ENCODE measurements at regions not wholly inside any gene's neighbourhood (a gene's known extent, or its start where the extent isn't known, plus 50 kb on each side); places are given as distances from the start of the nearest gene placed in this dataset.

DNA sequence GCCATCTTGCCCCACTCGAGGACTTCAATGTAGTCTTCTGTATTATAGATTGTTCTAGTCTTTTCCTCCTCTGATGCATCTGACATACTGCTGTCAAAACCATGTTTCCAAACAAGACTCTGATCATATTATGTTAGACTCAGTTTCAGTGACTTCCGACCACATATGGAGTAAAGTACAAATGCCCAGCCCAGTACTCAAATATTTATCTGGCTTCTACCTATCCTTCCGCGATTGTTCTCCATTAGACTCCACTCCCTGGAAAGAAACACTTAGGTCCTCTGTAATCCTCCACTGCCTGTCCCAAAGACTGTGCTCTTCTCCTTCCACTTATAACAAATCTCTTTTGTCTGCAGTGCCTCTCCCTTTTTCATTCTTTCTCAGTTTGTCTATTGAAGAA, 439.5 kb downstream of the EFNB2 start:
- no peaks in the 10 kb centered on the region for H3K79me1 ChIP-seq (ENCODE audit: low read depth in 1 of 2, low read length in 2 of 2)
- in situ Hi-C loops (cut with MboI; ENCODE audit: low sequenced_read_pairs): loop anchor here (25.0 kb wide), 1 partner anchor 416 kb away; no protein-coding TSS in a partner anchor
- H3K36me3 ChIP-seq (ENCODE audit: control insufficient read depth, insufficient read depth, low read length): no peaks in the 10 kb centered on the region
- DNase-seq: no peak
- POLR2A ChIA-PET (ENCODE audit: unreplicated experiment): no interaction called here
- CTCF ChIA-PET: no interaction called here
- H4K20me1 ChIP-seq (ENCODE audit: insufficient read depth, low read length): no peaks in the 10 kb centered on the region
- H4K91ac ChIP-seq (ENCODE audit: insufficient read depth, low read depth, low read length): no peak overlapping the region
- TF ChIP-seq CHD1 (IDR thresholded peaks at IDR 0.05; ENCODE audit: low read depth, low read length) (no peak), MXI1 (IDR thresholded peaks at IDR 0.05; ENCODE audit: borderline replicate concordance, low read depth, low read length) (no peak), NFE2L2 (IDR thresholded peaks at IDR 0.05; ENCODE audit: low read depth, low read length) (no peak), RCOR1 (IDR thresholded peaks at IDR 0.05; ENCODE audit: insufficient replicate concordance, low read length) (no peak), RAD21 (IDR thresholded peaks at IDR 0.05; ENCODE audit: low read length) (no peak), BHLHE40 (IDR thresholded peaks at IDR 0.05; ENCODE audit: low read depth, low read length) (no peak), SMC3 (IDR thresholded peaks at IDR 0.05; ENCODE audit: low read depth, low read length) (no peak), RFX5 (IDR thresholded peaks at IDR 0.05; ENCODE audit: low read depth, low read length) (no peak), POLR2A (IDR thresholded peaks at IDR 0.05; ENCODE audit: low read depth, low read length) (no peak), CEBPB (IDR thresholded peaks at IDR 0.05; ENCODE audit: low read depth, low read length) (no peak), MAFK (IDR thresholded peaks at IDR 0.05; ENCODE audit: low read depth, low read length) (no peak), MAZ (IDR thresholded peaks at IDR 0.05; ENCODE audit: borderline replicate concordance, low read depth, low read length) (no peak)
- TF ChIP-seq, protein P1, sequence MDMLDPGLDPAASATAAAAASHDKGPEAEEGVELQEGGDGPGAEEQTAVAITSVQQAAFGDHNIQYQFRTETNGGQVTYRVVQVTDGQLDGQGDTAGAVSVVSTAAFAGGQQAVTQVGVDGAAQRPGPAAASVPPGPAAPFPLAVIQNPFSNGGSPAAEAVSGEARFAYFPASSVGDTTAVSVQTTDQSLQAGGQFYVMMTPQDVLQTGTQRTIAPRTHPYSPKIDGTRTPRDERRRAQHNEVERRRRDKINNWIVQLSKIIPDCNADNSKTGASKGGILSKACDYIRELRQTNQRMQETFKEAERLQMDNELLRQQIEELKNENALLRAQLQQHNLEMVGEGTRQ (IDR thresholded peaks at IDR 0.05; ENCODE audit: low read depth, low read length): no peak
- TF ChIP-seq, protein P2, sequence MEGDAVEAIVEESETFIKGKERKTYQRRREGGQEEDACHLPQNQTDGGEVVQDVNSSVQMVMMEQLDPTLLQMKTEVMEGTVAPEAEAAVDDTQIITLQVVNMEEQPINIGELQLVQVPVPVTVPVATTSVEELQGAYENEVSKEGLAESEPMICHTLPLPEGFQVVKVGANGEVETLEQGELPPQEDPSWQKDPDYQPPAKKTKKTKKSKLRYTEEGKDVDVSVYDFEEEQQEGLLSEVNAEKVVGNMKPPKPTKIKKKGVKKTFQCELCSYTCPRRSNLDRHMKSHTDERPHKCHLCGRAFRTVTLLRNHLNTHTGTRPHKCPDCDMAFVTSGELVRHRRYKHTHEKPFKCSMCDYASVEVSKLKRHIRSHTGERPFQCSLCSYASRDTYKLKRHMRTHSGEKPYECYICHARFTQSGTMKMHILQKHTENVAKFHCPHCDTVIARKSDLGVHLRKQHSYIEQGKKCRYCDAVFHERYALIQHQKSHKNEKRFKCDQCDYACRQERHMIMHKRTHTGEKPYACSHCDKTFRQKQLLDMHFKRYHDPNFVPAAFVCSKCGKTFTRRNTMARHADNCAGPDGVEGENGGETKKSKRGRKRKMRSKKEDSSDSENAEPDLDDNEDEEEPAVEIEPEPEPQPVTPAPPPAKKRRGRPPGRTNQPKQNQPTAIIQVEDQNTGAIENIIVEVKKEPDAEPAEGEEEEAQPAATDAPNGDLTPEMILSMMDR (conservative IDR thresholded peaks at IDR 0.05; ENCODE audit: low read depth, low read length): no peak
- no peak overlapping the region for H3K18ac ChIP-seq (ENCODE audit: low read depth, low read length)
- no peak overlapping the region for H2AK5ac ChIP-seq (ENCODE audit: low read depth, low read length)
- H2AFZ ChIP-seq (replicated peaks; ENCODE audit: low read length, poor library complexity): no peak overlapping the region
- no peak overlapping the region for H2BK15ac ChIP-seq (ENCODE audit: low read depth, low read length)
- ATAC-seq (ENCODE audit: low read depth): no peak
- WGBS, 2 experiments (ENCODE audit: extremely low coverage in 2 of 2, insufficient read length in 1 of 2): 93% methylated on average over 2 of the region's 4 CpGs; no CpG with 5 or more reads in 1 of the 2 experiments
- no peaks in the 10 kb centered on the region; the same call in 1 of the 2 replicates for H3K4me1 ChIP-seq (ENCODE audit: control insufficient read depth, insufficient read depth, low read length)
- no peak overlapping the region for H3K23ac ChIP-seq (ENCODE audit: low read depth, low read length)
- H4K8ac ChIP-seq (ENCODE audit: low read depth in 2 of 2, low read length in 2 of 2): no peak overlapping the region
- no peak overlapping the region for H3K9ac ChIP-seq (ENCODE audit: low read depth, low read length)
- H3K27ac ChIP-seq (ENCODE audit: insufficient read depth, low read length): no peak overlapping the region
- H3K14ac ChIP-seq (replicated peaks; ENCODE audit: low read depth, low read length): no peak overlapping the region
- H3K56ac ChIP-seq (ENCODE audit: extremely low read depth, insufficient read depth, low read length): no peak overlapping the region
- no peaks in the 10 kb centered on the region for H3K9me3 ChIP-seq (ENCODE audit: control insufficient read depth, insufficient read depth, low read length)
- H3K27me3 ChIP-seq (ENCODE audit: control insufficient read depth, insufficient read depth, low read length): no peaks in the 10 kb centered on the region
- no peak overlapping the region for H2BK120ac ChIP-seq (ENCODE audit: low read depth, low read length)
- H2BK20ac ChIP-seq (ENCODE audit: low read depth, low read length): no peak overlapping the region
- no peak overlapping the region for H3K4ac ChIP-seq (ENCODE audit: low read depth, low read length)
- no peak overlapping the region for H4K5ac ChIP-seq (ENCODE audit: low read depth, low read length)
- H2BK5ac ChIP-seq (ENCODE audit: low read depth, low read length, poor library complexity, severe bottlenecking): no peak overlapping the region
- BruUV-seq (replicated peaks): no TSS peak
- intact Hi-C loops (cut with micrococcal nuclease): no loop called here
- dilution Hi-C loops (cut with HindIII; ENCODE audit: low sequenced_read_pairs, unreplicated experiment): no loop called here
- H3K4me3 ChIP-seq (ENCODE audit: insufficient read depth, low read depth, low read length): no peak overlapping the region
- no peaks in the 10 kb centered on the region for H3K9me1 ChIP-seq (ENCODE audit: insufficient read depth, low read length)
- H3K4me2 ChIP-seq (ENCODE audit: low read depth, low read length): no peak overlapping the region
- no peak overlapping the region for H2AK9ac ChIP-seq (replicated peaks; ENCODE audit: low read depth, low read length, poor library complexity)

All from IMR-90 (cell line).